Choroid plexus epithelial cell (primary cell): ENCODE measurements at regions not wholly inside any gene's neighbourhood (a gene's known extent, or its start where the extent isn't known, plus 50 kb on each side); places are given as distances from the start of the nearest gene placed in this dataset.

ENCODE experiments used
- DNase-seq: peaks from one replicate; pipeline ENCODE4 v3.0.0-alpha.2; 2010; ENCODE audit warnings: low read depth
- H3K4me3 ChIP-seq: 2 replicates; pipeline ENCODE4 v1.5.1; 2011; ENCODE audit warnings: low read depth, mild to moderate bottlenecking, control low read depth, low read length, moderate library complexity
- CTCF ChIP-seq: conservative IDR thresholded peaks from 2 replicates; pipeline ENCODE4 v1.5.1; 2011; ENCODE audit warnings: low read depth, mild to moderate bottlenecking, control low read depth, inconsistent platforms, low read length, moderate library complexity

GRCh38 chr2:75421986-75422385 is 138.8 kb downstream of the EVA1A start:
- no peak overlapping the region for H3K4me3 ChIP-seq
- DNase-seq: no peak
- TF ChIP-seq CTCF: no peak

- TF ChIP-seq CTCF: no peak
- DNase-seq: no peak
- no peak overlapping the region for H3K4me3 ChIP-seq
These were observed 144.1 kb downstream of the EVA1A start for GRCh38 chr2:75416420-75417342.

- no peak for DNase-seq
- no peak for TF ChIP-seq CTCF
These were observed 145.0 kb downstream of the EVA1A start for GRCh38 chr2:75415731-75416130.

GRCh38 chr2:75415111-75415626 is 145.6 kb downstream of the EVA1A start:
- H3K4me3 ChIP-seq: no peak overlapping the region
- no peak for TF ChIP-seq CTCF
- DNase-seq: no peak

More at GRCh38 chr2:75415731-75416130, 145.0 kb downstream of the EVA1A start:
- no peak overlapping the region for H3K4me3 ChIP-seq

GRCh38 chr2:75411574-75411973 is 149.2 kb downstream of the EVA1A start:
- H3K4me3 ChIP-seq: no peak overlapping the region
- DNase-seq: no peak
- no peak for TF ChIP-seq CTCF

- no peak for DNase-seq
- H3K4me3 ChIP-seq: no peak overlapping the region
- TF ChIP-seq CTCF: no peak
These were observed 150.0 kb downstream of the EVA1A start for GRCh38 chr2:75410702-75411101.
